Hepatocyte (in vitro differentiated cells): ENCODE measurements at regions not wholly inside any gene's neighbourhood (a gene's known extent, or its start where the extent isn't known, plus 50 kb on each side); places are given as distances from the start of the nearest gene placed in this dataset.

Experiments
- DNase-seq: peaks from one replicate; pipeline ENCODE4 v3.0.0-alpha.2; 2016; ENCODE audit warnings: low spot score
- H2AFZ ChIP-seq: fragments of 200-600 bp; sonication (generic); 2 replicates; pipeline ENCODE4 v1.6.0; 2016; ENCODE audit warnings: antibody characterized with exemption, mild to moderate bottlenecking
- H3K27ac ChIP-seq: fragments of 200-600 bp; sonication (generic); 2 replicates; pipeline ENCODE4 v1.5.1; 2016; ENCODE audit warnings: mild to moderate bottlenecking
- H3K27me3 ChIP-seq: fragments of 200-600 bp; sonication (generic); 2 replicates; pipeline ENCODE4 v1.6.1; 2016
- H3K36me3 ChIP-seq: fragments of 200-600 bp; sonication (generic); replicated peaks from 2 replicates; pipeline ENCODE4 v1.5.1; 2016; ENCODE audit warnings: low read depth; ENCODE audit not compliant: insufficient read depth
- H3K4me1 ChIP-seq: fragments of 200-600 bp; sonication (generic); 2 replicates; pipeline ENCODE4 v1.5.1; 2016; ENCODE audit warnings: mild to moderate bottlenecking, moderate library complexity; ENCODE audit not compliant: insufficient read depth
- H3K4me2 ChIP-seq: fragments of 200-600 bp; sonication (generic); 2 replicates; pipeline ENCODE4 v1.6.0; 2016
- H3K4me3 ChIP-seq: fragments of 200-600 bp; sonication (generic); 2 replicates; pipeline ENCODE4 v1.5.1; 2016; ENCODE audit warnings: mild to moderate bottlenecking
- H3K79me2 ChIP-seq: fragments of 200-600 bp; sonication (generic); 2 replicates; pipeline ENCODE4 v1.6.0; 2017; ENCODE audit warnings: mild to moderate bottlenecking
- H3K9me2 ChIP-seq: fragments of 200-600 bp; sonication (generic); replicated peaks from 2 replicates; pipeline ENCODE4 v1.6.0; 2017; ENCODE audit warnings: mild to moderate bottlenecking; ENCODE audit not compliant: insufficient read depth
- H3K9me3 ChIP-seq: fragments of 200-600 bp; sonication (generic); 2 replicates; pipeline ENCODE4 v1.5.1; 2016; ENCODE audit warnings: low read depth, mild to moderate bottlenecking
- H4K20me1 ChIP-seq: fragments of 200-600 bp; sonication (generic); 2 replicates; pipeline ENCODE4 v1.6.0; 2016; ENCODE audit warnings: mild to moderate bottlenecking; ENCODE audit not compliant: insufficient read depth, poor library complexity, severe bottlenecking
- EZH2 ChIP-seq: fragments of 200-600 bp; sonication (generic); IDR thresholded peaks from 2 replicates; pipeline ENCODE4 v1.6.1; 2016; ENCODE audit warnings: antibody characterized with exemption, mild to moderate bottlenecking, borderline replicate concordance
- EZH2phosphoT487 ChIP-seq: fragments of 200-600 bp; sonication (generic); IDR thresholded peaks from one replicate; pipeline ENCODE4 v1.6.1; 2018; ENCODE audit warnings: antibody characterized with exemption, mild to moderate bottlenecking, low read depth, moderate library complexity; ENCODE audit not compliant: unreplicated experiment, severe bottlenecking
- WGBS: methylation state at CpG from one replicate; pipeline ENCODE4 v1.1.6; 2016; ENCODE audit warnings: low lambda C conversion rate; ENCODE audit errors: missing lambda C conversion rate; 5-methylcytosine and 5-hydroxymethylcytosine counted together
- TF ChIP-seq, protein P1 (sequence below): fragments of 200-600 bp; sonication (generic); IDR thresholded peaks from 2 replicates; pipeline ENCODE4 v1.5.1; 2016; ENCODE audit warnings: antibody characterized with exemption, mild to moderate bottlenecking; ENCODE audit not compliant: poor library complexity

DNA sequence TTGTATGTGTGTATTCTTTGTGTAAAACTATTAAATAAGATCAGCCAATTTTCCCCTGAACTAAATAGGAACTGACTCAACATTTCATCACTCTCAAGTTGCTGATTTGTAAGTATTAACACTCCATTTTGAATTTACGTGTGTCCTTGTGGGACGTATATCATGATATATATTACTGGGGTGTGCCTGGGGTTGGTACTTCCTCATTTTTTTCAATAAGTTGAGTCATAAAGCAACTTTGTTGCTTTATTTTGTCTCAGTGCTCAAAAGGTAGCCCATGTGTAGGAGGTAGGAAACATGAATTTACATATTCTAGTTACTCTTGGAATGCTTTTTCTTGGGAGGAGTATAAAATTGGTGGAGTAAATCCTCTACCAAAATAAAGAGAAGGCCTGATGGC, 193.9 kb upstream of the RAG2 start:
- H4K20me1 ChIP-seq, result no peaks in the 10 kb centered on the region
- no peaks in the 10 kb centered on the region for H3K36me3 ChIP-seq
- H2AFZ ChIP-seq, result no peak overlapping the region
- no peak for TF ChIP-seq EZH2phosphoT487
- TF ChIP-seq, protein P1, sequence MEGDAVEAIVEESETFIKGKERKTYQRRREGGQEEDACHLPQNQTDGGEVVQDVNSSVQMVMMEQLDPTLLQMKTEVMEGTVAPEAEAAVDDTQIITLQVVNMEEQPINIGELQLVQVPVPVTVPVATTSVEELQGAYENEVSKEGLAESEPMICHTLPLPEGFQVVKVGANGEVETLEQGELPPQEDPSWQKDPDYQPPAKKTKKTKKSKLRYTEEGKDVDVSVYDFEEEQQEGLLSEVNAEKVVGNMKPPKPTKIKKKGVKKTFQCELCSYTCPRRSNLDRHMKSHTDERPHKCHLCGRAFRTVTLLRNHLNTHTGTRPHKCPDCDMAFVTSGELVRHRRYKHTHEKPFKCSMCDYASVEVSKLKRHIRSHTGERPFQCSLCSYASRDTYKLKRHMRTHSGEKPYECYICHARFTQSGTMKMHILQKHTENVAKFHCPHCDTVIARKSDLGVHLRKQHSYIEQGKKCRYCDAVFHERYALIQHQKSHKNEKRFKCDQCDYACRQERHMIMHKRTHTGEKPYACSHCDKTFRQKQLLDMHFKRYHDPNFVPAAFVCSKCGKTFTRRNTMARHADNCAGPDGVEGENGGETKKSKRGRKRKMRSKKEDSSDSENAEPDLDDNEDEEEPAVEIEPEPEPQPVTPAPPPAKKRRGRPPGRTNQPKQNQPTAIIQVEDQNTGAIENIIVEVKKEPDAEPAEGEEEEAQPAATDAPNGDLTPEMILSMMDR, result no peak
- TF ChIP-seq EZH2, result no peak
- H3K4me2 ChIP-seq, result no peak overlapping the region
- H3K27ac ChIP-seq, result no peak overlapping the region
- WGBS, result 96% methylated on average over 2 of the region's 2 CpGs
- no peaks in the 10 kb centered on the region for H3K9me3 ChIP-seq
- no peaks in the 10 kb centered on the region for H3K4me1 ChIP-seq
- no peaks in the 10 kb centered on the region for H3K79me2 ChIP-seq
- H3K9me2 ChIP-seq, result no peaks in the 10 kb centered on the region
- no peaks in the 10 kb centered on the region for H3K27me3 ChIP-seq
- H3K4me3 ChIP-seq, result no peak overlapping the region
- DNase-seq, result no peak

DNA sequence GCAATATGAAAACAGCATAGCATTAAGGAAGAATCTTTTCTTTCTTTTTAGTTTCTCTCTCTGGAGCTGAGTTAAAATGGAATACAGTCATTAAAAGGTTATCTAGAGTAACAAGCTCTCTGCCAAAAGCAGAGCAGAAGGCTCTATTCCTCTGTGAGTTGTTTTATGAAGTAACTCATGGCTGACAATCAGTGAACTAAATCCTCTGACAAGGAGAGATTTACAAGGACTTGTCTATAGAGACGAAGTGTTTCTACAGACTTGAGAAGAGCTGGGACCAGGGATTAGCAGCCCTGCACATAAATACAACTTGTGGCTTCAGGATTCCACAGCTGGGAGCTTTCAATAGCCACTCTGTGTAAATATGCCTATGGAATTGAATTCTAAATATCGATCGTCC, 192.5 kb upstream of the RAG2 start:
- Histone ChIP-seq H3K9me3 (no peaks in the 10 kb centered on the region), H3K4me3 (no peak overlapping the region), H3K27ac (no peak overlapping the region), H2AFZ (no peak overlapping the region), H3K27me3 (no peaks in the 10 kb centered on the region), H3K9me2 (no peaks in the 10 kb centered on the region), H3K36me3 (no peaks in the 10 kb centered on the region), H3K4me2 (no peak overlapping the region), H4K20me1 (no peaks in the 10 kb centered on the region), H3K79me2 (no peaks in the 10 kb centered on the region), H3K4me1 (no peaks in the 10 kb centered on the region)
- WGBS, result 52% methylated on average over 3 of the region's 3 CpGs
- TF ChIP-seq EZH2phosphoT487, result no peak
- TF ChIP-seq, protein P1, result no peak
- no peak for TF ChIP-seq EZH2
- no peak for DNase-seq

DNA sequence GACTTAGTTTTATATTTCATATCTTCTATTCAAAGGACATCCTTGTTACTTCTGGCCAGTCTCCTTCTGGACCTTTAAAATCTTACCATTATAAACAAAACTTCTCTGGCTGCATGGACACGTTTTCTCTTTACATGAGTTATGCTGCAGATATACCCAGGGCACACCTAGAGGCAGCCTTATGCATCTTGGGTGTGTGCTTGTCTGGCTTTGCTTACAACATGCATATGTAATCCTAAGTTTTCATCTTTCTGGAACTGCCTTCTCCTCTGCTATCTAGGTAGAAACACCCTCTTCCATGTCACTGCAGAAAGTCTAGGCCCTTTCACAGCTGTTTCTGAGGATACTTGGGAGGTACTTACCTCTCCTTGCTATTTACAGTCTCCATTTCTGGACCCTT, 185.8 kb upstream of the RAG2 start:
- H3K9me2 ChIP-seq, result no peaks in the 10 kb centered on the region
- H2AFZ ChIP-seq, result no peak overlapping the region
- H3K4me1 ChIP-seq, result no peaks in the 10 kb centered on the region
- no peak overlapping the region for H3K27ac ChIP-seq
- no peak overlapping the region for H3K4me2 ChIP-seq
- no peaks in the 10 kb centered on the region for H3K36me3 ChIP-seq
- 33% methylated on average over 1 of the region's 1 CpG for WGBS
- DNase-seq, result no peak
- no peaks in the 10 kb centered on the region for H3K9me3 ChIP-seq
- H3K27me3 ChIP-seq, result no peaks in the 10 kb centered on the region
- H3K4me3 ChIP-seq, result no peak overlapping the region
- no peaks in the 10 kb centered on the region for H3K79me2 ChIP-seq
- TF ChIP-seq EZH2phosphoT487, result no peak
- TF ChIP-seq EZH2, result no peak
- TF ChIP-seq, protein P1, result no peak
- no peaks in the 10 kb centered on the region for H4K20me1 ChIP-seq

DNA sequence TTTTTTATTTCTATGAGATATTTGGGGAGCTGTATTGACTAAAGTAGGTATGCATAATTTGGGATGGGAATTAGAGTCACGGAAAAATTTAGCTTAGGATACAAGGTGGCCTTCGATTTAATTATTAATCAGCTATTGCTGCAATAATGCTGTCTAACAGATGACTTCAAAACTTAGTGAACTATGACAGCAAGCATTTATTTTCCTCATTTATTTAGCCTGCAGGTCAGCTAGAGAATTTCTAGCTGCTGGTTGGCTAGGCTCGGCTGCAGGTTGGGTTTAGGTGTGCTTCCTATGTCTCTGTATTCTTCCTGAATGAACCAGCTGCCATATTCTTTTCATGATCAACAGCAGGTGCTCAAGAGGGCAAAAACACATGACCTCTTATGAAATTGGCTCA, 181.8 kb upstream of the RAG2 start:
- whole genome bisulfite sequencing, result 93% methylated on average over 3 of the region's 3 CpGs
- DNase-seq, result no peak
- Histone ChIP-seq H3K9me2 (no peaks in the 10 kb centered on the region), H3K4me1 (no peaks in the 10 kb centered on the region), H3K9me3 (no peaks in the 10 kb centered on the region), H4K20me1 (no peaks in the 10 kb centered on the region), H3K27me3 (no peaks in the 10 kb centered on the region), H3K79me2 (no peaks in the 10 kb centered on the region), H2AFZ (no peak overlapping the region), H3K4me3 (no peak overlapping the region), H3K4me2 (no peak overlapping the region), H3K36me3 (no peaks in the 10 kb centered on the region), H3K27ac (no peak overlapping the region)
- TF ChIP-seq EZH2phosphoT487, result no peak
- TF ChIP-seq, protein P1, result no peak
- TF ChIP-seq EZH2, result no peak
